GM12875 (cell line): ENCODE measurements at regions not wholly inside any gene's neighbourhood (a gene's known extent, or its start where the extent isn't known, plus 50 kb on each side); places are given as distances from the start of the nearest gene placed in this dataset.

ENCODE experiments used
- H3K4me3 ChIP-seq: one replicate; pipeline ENCODE4 v1.5.1; 2011; ENCODE audit warnings: low read depth, low read length, control low read depth
- TF ChIP-seq, protein P1 (sequence below): IDR thresholded peaks from 2 replicates; pipeline ENCODE4 v1.5.1; 2011; ENCODE audit warnings: low read depth, mild to moderate bottlenecking, control low read depth, inconsistent platforms, low read length, moderate library complexity, borderline replicate concordance; ENCODE audit not compliant: insufficient read depth

DNA sequence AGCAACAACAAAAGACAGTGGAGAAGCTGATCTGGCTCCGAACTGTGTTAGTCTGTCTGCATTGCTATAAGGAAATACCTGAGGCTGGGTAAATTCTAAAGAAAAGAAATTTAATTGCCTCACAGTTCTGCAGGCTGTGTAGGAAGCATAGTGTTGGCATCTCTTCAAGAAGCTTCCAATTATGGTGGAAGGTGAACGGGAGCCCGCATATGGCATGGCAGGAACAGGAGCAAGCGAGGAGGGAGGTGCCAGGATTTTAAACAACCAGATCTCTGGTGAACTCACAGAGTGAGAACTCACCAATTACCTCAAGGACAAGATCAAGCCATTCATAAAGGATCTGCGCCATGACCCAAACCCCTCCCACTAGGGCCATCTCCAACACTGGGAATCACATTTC is 293.5 kb downstream of the SMOC2 start:
- TF ChIP-seq, protein P1, sequence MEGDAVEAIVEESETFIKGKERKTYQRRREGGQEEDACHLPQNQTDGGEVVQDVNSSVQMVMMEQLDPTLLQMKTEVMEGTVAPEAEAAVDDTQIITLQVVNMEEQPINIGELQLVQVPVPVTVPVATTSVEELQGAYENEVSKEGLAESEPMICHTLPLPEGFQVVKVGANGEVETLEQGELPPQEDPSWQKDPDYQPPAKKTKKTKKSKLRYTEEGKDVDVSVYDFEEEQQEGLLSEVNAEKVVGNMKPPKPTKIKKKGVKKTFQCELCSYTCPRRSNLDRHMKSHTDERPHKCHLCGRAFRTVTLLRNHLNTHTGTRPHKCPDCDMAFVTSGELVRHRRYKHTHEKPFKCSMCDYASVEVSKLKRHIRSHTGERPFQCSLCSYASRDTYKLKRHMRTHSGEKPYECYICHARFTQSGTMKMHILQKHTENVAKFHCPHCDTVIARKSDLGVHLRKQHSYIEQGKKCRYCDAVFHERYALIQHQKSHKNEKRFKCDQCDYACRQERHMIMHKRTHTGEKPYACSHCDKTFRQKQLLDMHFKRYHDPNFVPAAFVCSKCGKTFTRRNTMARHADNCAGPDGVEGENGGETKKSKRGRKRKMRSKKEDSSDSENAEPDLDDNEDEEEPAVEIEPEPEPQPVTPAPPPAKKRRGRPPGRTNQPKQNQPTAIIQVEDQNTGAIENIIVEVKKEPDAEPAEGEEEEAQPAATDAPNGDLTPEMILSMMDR = no peak
- no peak overlapping the region for H3K4me3 ChIP-seq

DNA sequence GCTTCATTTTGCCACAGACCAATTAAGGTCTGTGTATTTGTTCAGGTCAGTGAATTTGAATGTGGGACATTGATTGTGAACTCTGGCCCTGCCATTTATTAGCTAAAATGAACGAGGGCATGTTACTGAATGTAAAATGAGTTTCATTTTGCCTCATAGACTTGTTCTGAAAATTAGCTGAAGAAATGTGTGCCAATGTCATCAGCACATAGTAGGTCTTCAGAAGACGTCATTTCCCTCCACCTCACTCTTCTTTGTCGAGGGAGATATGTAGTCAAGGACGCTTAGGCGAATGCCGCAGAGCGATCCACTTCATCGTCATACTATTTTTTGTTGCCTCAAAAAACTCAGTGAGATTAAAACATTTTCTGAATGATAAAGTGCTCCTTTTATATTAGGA is 291.7 kb downstream of the SMOC2 start:
- no peak overlapping the region for H3K4me3 ChIP-seq
- TF ChIP-seq, protein P1 = no peak

DNA sequence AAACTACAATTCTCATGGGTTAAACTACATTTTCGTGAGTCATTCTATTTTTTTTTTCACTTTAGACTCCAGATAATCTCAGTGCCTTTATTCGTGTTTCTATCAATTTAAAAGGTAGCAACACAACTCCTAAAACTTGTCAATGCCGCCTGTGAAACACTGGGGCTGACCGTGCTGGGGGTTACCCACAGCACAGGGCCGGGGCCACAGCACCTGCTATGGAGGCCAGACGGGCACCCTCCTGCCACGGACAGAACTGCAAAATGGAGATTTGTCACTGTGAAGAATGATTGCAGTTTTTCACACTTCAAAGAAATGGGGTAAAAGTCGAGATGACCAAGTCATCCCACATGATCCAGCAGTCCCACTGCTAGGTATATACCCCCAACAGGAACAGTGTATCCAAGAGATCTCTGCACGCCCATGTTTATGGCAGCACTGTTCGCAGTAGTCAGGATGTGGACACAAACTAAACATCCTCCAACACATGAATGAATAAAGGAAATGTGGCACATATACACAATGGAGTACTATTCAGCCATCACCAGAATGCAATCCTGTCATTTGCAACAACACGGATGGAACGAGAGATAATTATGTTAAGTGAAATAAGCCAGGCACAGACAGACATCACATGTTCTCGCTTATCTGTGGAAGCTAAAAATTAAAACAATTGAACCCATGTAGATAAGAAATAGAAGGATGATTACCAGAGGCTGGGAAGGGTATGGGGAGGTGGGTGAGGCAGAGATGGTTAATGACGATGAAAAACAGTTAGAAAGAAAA is 290.1 kb downstream of the SMOC2 start:
- H3K4me3 ChIP-seq = no peak overlapping the region
- TF ChIP-seq, protein P1 = no peak

DNA sequence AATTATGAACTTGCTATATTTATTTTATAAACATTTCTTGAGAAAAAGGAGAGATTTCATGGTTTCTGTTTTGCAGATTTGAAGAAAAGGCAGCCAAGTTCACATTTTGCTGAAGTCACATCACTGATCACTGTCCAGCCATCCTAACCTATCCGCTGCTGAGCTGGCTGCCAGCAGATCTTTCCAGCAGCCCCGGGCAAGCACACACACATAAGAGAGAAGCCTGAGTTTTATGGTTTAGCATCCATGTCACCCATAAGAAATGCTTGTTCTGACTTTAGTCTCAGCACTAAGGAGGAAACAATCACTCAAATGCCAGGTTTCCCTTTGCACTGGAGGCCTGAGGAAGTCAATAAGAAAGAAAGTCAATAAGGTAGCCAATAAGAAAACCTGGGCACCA is 287.1 kb downstream of the SMOC2 start:
- TF ChIP-seq, protein P1 = no peak

DNA sequence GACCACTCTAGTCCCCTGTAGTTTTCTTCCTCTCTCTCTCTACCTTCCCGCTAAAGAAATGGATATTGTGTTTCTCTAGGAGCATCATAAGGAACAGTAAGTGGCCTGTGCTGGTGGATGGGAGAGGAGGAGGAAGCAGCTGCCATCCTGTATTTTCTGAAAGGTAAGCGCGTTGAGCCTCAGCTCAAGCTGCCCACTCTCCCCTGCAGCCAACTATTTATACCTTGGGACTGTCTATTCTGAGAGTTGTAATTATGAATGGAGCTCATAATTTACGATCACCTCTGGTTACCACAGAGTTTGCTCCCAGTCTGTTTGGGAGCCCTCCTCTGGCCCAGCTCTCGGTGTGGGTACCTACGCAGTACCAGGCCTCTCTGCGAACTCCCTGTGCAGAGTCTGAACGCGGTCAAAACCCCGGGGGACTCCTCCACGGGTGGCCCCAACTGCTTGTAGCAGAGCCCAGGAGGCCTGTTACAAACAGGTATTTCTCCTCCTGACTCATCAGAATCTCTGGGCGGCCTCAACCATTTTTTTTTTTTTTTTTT is 285.4 kb downstream of the SMOC2 start:
- TF ChIP-seq, protein P1 = no peak
- H3K4me3 ChIP-seq = no peak overlapping the region

More for the DNA sequence above, 287.1 kb downstream of the SMOC2 start:
- no peak overlapping the region for H3K4me3 ChIP-seq

DNA sequence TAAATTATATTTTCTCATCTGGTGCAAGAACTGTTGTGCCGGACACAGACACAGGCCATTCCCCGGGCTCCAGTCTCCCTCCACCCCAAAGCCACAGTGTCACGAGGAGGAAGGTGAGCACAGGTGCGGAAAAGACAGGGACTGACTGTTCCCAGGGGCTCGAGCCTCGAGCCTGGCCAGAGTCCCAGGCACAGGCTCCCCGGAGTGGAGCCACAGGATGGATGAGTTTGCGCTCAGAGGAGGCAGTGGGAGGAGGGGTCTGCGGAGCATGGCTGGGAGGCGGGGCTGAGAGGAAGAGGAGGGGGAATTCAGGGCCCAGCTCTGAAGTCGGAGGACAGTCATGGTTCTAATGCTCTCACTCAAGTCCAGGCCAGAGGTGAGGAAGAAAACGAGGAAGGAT is 284.8 kb downstream of the SMOC2 start:
- TF ChIP-seq, protein P1 = no peak
- no peak overlapping the region for H3K4me3 ChIP-seq
